Thyroid gland (tissue), 4 donors: ENCODE measurements at regions not wholly inside any gene's neighbourhood (a gene's known extent, or its start where the extent isn't known, plus 50 kb on each side); places are given as distances from the start of the nearest gene placed in this dataset.

Source experiments
- DNase-seq, 2 donors: peaks; one replicate each; pipeline ENCODE4 v3.0.0-alpha.2; 2019
- H3K27ac ChIP-seq, 3 donors: fragments of 200-600 bp; sonication (generic); 1 replicate in 2 of 3; 2 replicates in 1 of 3; pipeline ENCODE4 v1.5.1; 2016 to 2019; ENCODE audit warnings: mild to moderate bottlenecking in 1 of 3, moderate library complexity in 1 of 3
- H3K27me3 ChIP-seq: fragments of 200-600 bp; sonication (generic); one replicate; pipeline ENCODE4 v1.5.1; 2019
- H3K36me3 ChIP-seq, 2 donors: fragments of 200-600 bp; sonication (generic); one replicate each; pipeline ENCODE4 v1.5.1; 2016 to 2019
- H3K4me1 ChIP-seq, 2 donors: fragments of 200-600 bp; sonication (generic); one replicate each; pipeline ENCODE4 v1.5.1; 2017 to 2019
- H3K4me3 ChIP-seq, 3 donors: fragments of 200-600 bp; sonication (generic); replicated peaks in 1 of 3; 1 replicate in 2 of 3; 2 replicates in 1 of 3; pipeline ENCODE4 v1.5.1; 2016; ENCODE audit warnings: mild to moderate bottlenecking in 1 of 3
- H3K9me3 ChIP-seq: fragments of 200-600 bp; sonication (generic); one replicate; pipeline ENCODE4 v1.5.1; 2017
- CTCF ChIP-seq, 6 experiments: fragments of 200-600 bp in 3 of 6; fragments of 450-650 bp in 3 of 6; sonication (generic) in 3 of 6; IDR thresholded peaks; one replicate each; pipeline ENCODE4 v1.5.1; 2016 to 2019; ENCODE audit warnings: antibody characterized with exemption in 6 of 6, mild to moderate bottlenecking in 2 of 6, inconsistent platforms in 1 of 6, moderate library complexity in 1 of 6
- POLR2A ChIP-seq, 2 donors: fragments of 450-650 bp; IDR thresholded peaks; one replicate each; pipeline ENCODE4 v1.6.1; 2017; ENCODE audit warnings: antibody characterized with exemption in 2 of 2, mild to moderate bottlenecking in 2 of 2, moderate library complexity in 1 of 2
- WGBS, 2 donors: methylation state at CpG; one replicate each; pipeline ENCODE4 v1.1.5; 2017; 5-methylcytosine and 5-hydroxymethylcytosine counted together
- intact Hi-C: fragments of 100-400 bp; cut with DNase I; formaldehyde crosslinking; loops from one replicate; pipeline ENCODE4 v1.15.1; 2023

GRCh38 chr3:162183440-162183839 lies 686.8 kb downstream of the OTOL1 start:
- Histone ChIP-seq H3K9me3 (no peaks in the 10 kb centered on the region), H3K27ac (no peak overlapping the region), H3K27me3 (no peaks in the 10 kb centered on the region), H3K4me3 (no peak overlapping the region), H3K36me3 (no peaks in the 10 kb centered on the region), H3K4me1 (no peaks in the 10 kb centered on the region)
- WGBS, 2 donors, result 93 to 100% methylated on average over 1 of the region's 1 CpG
- TF ChIP-seq CTCF (IDR thresholded peaks at IDR 0.05) (no peak), POLR2A (IDR thresholded peaks at IDR 0.05) (no peak)
- intact Hi-C loops, result no loop called here
- no peak for DNase-seq

- 73 to 77% methylated on average over 1 of the region's 1 CpG for WGBS, 2 donors
- Histone ChIP-seq H3K27me3 (no peaks in the 10 kb centered on the region), H3K9me3 (no peaks in the 10 kb centered on the region), H3K4me3 (no peak overlapping the region), H3K36me3 (no peaks in the 10 kb centered on the region), H3K4me1 (no peaks in the 10 kb centered on the region), H3K27ac (no peak overlapping the region)
- intact Hi-C loops, result no loop called here
- no peak for TF ChIP-seq POLR2A (IDR thresholded peaks at IDR 0.05)
- TF ChIP-seq CTCF (IDR thresholded peaks at IDR 0.05), result no peak
- no peak for DNase-seq
Measured at GRCh38 chr3:162192340-162193029, 695.9 kb downstream of the OTOL1 start.

GRCh38 chr3:162193148-162194095 lies 696.8 kb downstream of the OTOL1 start:
- TF ChIP-seq POLR2A (IDR thresholded peaks at IDR 0.05), result no peak
- TF ChIP-seq CTCF (IDR thresholded peaks at IDR 0.05), result no peak
- 76 to 81% methylated on average over 4 of the region's 4 CpGs for WGBS, 2 donors
- intact Hi-C loops, result no loop called here

GRCh38 chr3:162195147-162195546 lies 698.5 kb downstream of the OTOL1 start:
- no peaks in the 10 kb centered on the region for H3K4me1 ChIP-seq
- TF ChIP-seq POLR2A (IDR thresholded peaks at IDR 0.05) (no peak), CTCF (IDR thresholded peaks at IDR 0.05) (no peak)
- 83 to 88% methylated on average over 3 of the region's 3 CpGs for WGBS, 2 donors
- no peak for DNase-seq
- no peaks in the 10 kb centered on the region for H3K36me3 ChIP-seq
- no peak overlapping the region for H3K4me3 ChIP-seq
- intact Hi-C loops, result no loop called here
- no peak overlapping the region for H3K27ac ChIP-seq
- no peaks in the 10 kb centered on the region for H3K9me3 ChIP-seq
- H3K27me3 ChIP-seq, result no peaks in the 10 kb centered on the region

More at GRCh38 chr3:162193148-162194095, 696.8 kb downstream of the OTOL1 start:
- Histone ChIP-seq H3K4me3 (no peak overlapping the region), H3K36me3 (no peaks in the 10 kb centered on the region), H3K9me3 (no peaks in the 10 kb centered on the region), H3K27me3 (no peaks in the 10 kb centered on the region), H3K4me1 (no peaks in the 10 kb centered on the region), H3K27ac (no peak overlapping the region)
- DNase-seq, result no peak

- no peak overlapping the region for H3K4me3 ChIP-seq
- no peaks in the 10 kb centered on the region for H3K36me3 ChIP-seq
- intact Hi-C loops, result no loop called here
- no peaks in the 10 kb centered on the region for H3K27me3 ChIP-seq
- H3K27ac ChIP-seq, result no peak overlapping the region
- DNase-seq, result no peak
- no peak for TF ChIP-seq POLR2A (IDR thresholded peaks at IDR 0.05)
- no peak for TF ChIP-seq CTCF (IDR thresholded peaks at IDR 0.05)
- 50 to 53% methylated on average over 2 of the region's 2 CpGs for WGBS, 2 donors
- H3K4me1 ChIP-seq, result no peaks in the 10 kb centered on the region
- no peaks in the 10 kb centered on the region for H3K9me3 ChIP-seq
Measured at GRCh38 chr3:162196964-162197363, 700.4 kb downstream of the OTOL1 start.
